ENCODE measurements at regions not wholly inside any gene's neighbourhood (a gene's known extent, or its start where the extent isn't known, plus 50 kb on each side); places are given as distances from the start of the nearest gene placed in this dataset.

GRCh38 chr6:155549928-155550327 lies 94.3 kb upstream of the NOX3 start:
- Mint-ChIP-seq H3K9me3 (ENCODE audit: unreplicated experiment) (no peaks in the 10 kb centered on the region), H3K4me3 (ENCODE audit: unreplicated experiment) (no peak overlapping the region), H3K27ac (ENCODE audit: unreplicated experiment) (no peak overlapping the region), H3K36me3 (ENCODE audit: low read depth, unreplicated experiment) (no peaks in the 10 kb centered on the region), H3K4me1 (ENCODE audit: unreplicated experiment) (no peaks in the 10 kb centered on the region), H3K27me3 (ENCODE audit: unreplicated experiment) (no peaks in the 10 kb centered on the region)
- TF ChIP-seq CTCF (IDR thresholded peaks at IDR 0.05; ENCODE audit: unreplicated experiment), result no peak
- no peak for DNase-seq (ENCODE audit: low spot score)

GRCh38 chr6:155549028-155549798 lies 93.6 kb upstream of the NOX3 start:
- Mint-ChIP-seq H3K4me3 (ENCODE audit: unreplicated experiment) (no peak overlapping the region), H3K4me1 (ENCODE audit: unreplicated experiment) (no peaks in the 10 kb centered on the region), H3K27ac (ENCODE audit: unreplicated experiment) (no peak overlapping the region), H3K9me3 (ENCODE audit: unreplicated experiment) (no peaks in the 10 kb centered on the region), H3K27me3 (ENCODE audit: unreplicated experiment) (no peaks in the 10 kb centered on the region), H3K36me3 (ENCODE audit: low read depth, unreplicated experiment) (no peaks in the 10 kb centered on the region)
- no peak for TF ChIP-seq CTCF (IDR thresholded peaks at IDR 0.05; ENCODE audit: unreplicated experiment)
- no peak for DNase-seq (ENCODE audit: low spot score)

GRCh38 chr6:155548576-155548975 lies 92.9 kb upstream of the NOX3 start:
- TF ChIP-seq CTCF (IDR thresholded peaks at IDR 0.05; ENCODE audit: unreplicated experiment), result no peak
- no peak overlapping the region for H3K4me3 Mint-ChIP-seq (ENCODE audit: unreplicated experiment)
- H3K9me3 Mint-ChIP-seq (ENCODE audit: unreplicated experiment), result no peaks in the 10 kb centered on the region
- no peak for DNase-seq (ENCODE audit: low spot score)
- no peaks in the 10 kb centered on the region for H3K4me1 Mint-ChIP-seq (ENCODE audit: unreplicated experiment)
- no peak overlapping the region for H3K27ac Mint-ChIP-seq (ENCODE audit: unreplicated experiment)
- H3K27me3 Mint-ChIP-seq (ENCODE audit: unreplicated experiment), result no peaks in the 10 kb centered on the region
- no peaks in the 10 kb centered on the region for H3K36me3 Mint-ChIP-seq (ENCODE audit: low read depth, unreplicated experiment)

GRCh38 chr6:155544677-155545076 lies 89.0 kb upstream of the NOX3 start:
- Mint-ChIP-seq H3K27ac (ENCODE audit: unreplicated experiment) (no peak overlapping the region), H3K36me3 (ENCODE audit: low read depth, unreplicated experiment) (no peaks in the 10 kb centered on the region), H3K4me1 (ENCODE audit: unreplicated experiment) (no peaks in the 10 kb centered on the region), H3K27me3 (ENCODE audit: unreplicated experiment) (no peaks in the 10 kb centered on the region), H3K4me3 (ENCODE audit: unreplicated experiment) (no peak overlapping the region), H3K9me3 (ENCODE audit: unreplicated experiment) (peaks cover 2% of the 10 kb centered on the region)
- no peak for DNase-seq (ENCODE audit: low spot score)
- no peak for TF ChIP-seq CTCF (IDR thresholded peaks at IDR 0.05; ENCODE audit: unreplicated experiment)

- Mint-ChIP-seq H3K27me3 (ENCODE audit: unreplicated experiment) (no peaks in the 10 kb centered on the region), H3K4me3 (ENCODE audit: unreplicated experiment) (no peak overlapping the region), H3K27ac (ENCODE audit: unreplicated experiment) (no peak overlapping the region), H3K4me1 (ENCODE audit: unreplicated experiment) (no peaks in the 10 kb centered on the region), H3K9me3 (ENCODE audit: unreplicated experiment) (peaks cover 4% of the 10 kb centered on the region), H3K36me3 (ENCODE audit: low read depth, unreplicated experiment) (no peaks in the 10 kb centered on the region)
- no peak for TF ChIP-seq CTCF (IDR thresholded peaks at IDR 0.05; ENCODE audit: unreplicated experiment)
- DNase-seq (ENCODE audit: low spot score), result no peak
Observed at GRCh38 chr6:155543166-155543847, 87.7 kb upstream of the NOX3 start.

Data from endothelial cell (in vitro differentiated cells).